ENCODE measurements at regions not wholly inside any gene's neighbourhood (a gene's known extent, or its start where the extent isn't known, plus 50 kb on each side); places are given as distances from the start of the nearest gene placed in this dataset.

DNA sequence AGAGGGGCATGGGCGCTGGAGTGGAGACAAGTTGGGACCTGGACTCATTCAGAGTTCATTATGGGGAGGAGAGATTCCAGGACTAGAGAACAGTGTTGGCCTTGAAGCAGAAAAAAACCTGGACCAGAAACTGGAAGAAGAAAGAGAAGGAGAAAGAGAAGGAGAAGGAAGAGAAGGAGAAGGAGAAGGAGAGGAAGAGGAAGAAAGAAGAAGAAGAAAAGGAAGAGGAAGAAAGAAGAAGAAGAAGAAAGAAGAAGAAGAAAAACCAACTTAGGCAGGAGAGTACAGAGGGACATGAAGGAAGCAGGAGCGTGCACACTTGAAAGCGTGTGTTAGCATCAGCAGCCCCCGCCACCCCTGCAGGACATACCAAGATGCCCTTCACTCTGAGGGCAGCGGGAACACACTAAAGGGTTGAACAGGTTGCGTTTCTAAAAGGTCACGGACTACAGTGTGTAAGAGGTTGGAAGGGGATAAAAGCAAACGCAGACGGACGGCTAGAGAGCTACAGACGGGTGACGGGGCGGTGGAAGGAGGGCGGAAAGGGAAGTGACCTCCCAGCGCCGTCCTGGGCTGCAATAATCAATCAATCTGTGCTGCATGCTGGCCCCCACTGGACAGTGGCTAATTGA is 95.3 kb downstream of the SEC61G start:
- TF ChIP-seq, protein P1, sequence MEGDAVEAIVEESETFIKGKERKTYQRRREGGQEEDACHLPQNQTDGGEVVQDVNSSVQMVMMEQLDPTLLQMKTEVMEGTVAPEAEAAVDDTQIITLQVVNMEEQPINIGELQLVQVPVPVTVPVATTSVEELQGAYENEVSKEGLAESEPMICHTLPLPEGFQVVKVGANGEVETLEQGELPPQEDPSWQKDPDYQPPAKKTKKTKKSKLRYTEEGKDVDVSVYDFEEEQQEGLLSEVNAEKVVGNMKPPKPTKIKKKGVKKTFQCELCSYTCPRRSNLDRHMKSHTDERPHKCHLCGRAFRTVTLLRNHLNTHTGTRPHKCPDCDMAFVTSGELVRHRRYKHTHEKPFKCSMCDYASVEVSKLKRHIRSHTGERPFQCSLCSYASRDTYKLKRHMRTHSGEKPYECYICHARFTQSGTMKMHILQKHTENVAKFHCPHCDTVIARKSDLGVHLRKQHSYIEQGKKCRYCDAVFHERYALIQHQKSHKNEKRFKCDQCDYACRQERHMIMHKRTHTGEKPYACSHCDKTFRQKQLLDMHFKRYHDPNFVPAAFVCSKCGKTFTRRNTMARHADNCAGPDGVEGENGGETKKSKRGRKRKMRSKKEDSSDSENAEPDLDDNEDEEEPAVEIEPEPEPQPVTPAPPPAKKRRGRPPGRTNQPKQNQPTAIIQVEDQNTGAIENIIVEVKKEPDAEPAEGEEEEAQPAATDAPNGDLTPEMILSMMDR (IDR thresholded peaks at IDR 0.05), result no peak
- TF ChIP-seq POLR2AphosphoS5 (IDR thresholded peaks at IDR 0.05) (no peak), POLR2A (IDR thresholded peaks at IDR 0.05) (no peak)

All from prostate gland (tissue), 2 donors.